ENCODE measurements at regions not wholly inside any gene's neighbourhood (a gene's known extent, or its start where the extent isn't known, plus 50 kb on each side); places are given as distances from the start of the nearest gene placed in this dataset.

DNA sequence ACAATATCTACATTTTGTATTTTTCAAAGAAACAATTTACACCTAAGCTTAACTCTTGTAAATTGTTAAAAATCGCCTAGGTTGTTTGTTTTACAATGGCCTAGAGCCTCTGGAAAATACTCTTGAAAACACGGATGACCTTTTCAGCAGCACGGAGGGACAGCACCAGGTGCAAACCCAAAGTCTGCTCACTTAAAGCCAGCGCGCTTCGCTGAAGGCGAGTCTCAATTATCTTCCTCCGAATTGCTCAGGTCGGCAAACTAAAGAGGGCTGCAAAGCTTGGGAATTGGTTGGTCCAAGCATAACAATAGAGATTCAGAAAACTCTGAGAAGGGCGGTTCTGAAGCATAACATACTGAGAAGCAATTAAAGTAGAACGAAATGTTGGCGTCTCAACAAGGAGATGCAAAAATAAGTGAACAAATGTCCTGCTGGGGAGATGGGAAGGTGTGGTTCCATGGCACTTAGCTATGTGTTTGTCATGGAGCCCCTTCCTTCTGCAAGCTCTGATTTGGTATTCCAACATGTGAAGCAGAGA, 139.9 kb upstream of the PITRM1 start:
- peaks cover 13% of the 10 kb centered on the region for H3F3A ChIP-seq (ENCODE audit: low read depth)
- no peak overlapping the region for H3K9ac ChIP-seq
- no peak overlapping the region for H3K4me3 Mint-ChIP-seq
- H3K4me1 Mint-ChIP-seq: peaks cover 5% of the 10 kb centered on the region
- peaks cover 7% of the 10 kb centered on the region for H3K9me3 Mint-ChIP-seq
- no peaks in the 10 kb centered on the region for H3K27me3 ChIP-seq
- no peak overlapping the region for H2AFZ ChIP-seq (replicated peaks)
- H3K36me3 Mint-ChIP-seq: no peaks in the 10 kb centered on the region
- DNase-seq (ENCODE audit: low spot score): peak; percentile 71
- peaks cover 6% of the 10 kb centered on the region for H3K27me3 Mint-ChIP-seq (ENCODE audit: insufficient read depth, low read depth)
- H3K79me2 ChIP-seq (ENCODE audit: low read depth): no peaks in the 10 kb centered on the region
- H3K9me3 ChIP-seq (ENCODE audit: low read depth): no peaks in the 10 kb centered on the region
- H4K20me1 ChIP-seq (ENCODE audit: low read depth): no peaks in the 10 kb centered on the region
- H3K27ac ChIP-seq: no peak overlapping the region
- H3K27ac Mint-ChIP-seq: no peak overlapping the region
- peaks cover 22% of the 10 kb centered on the region for H3K4me1 ChIP-seq
- H3K4me3 ChIP-seq: no peak overlapping the region
- H3K4me2 ChIP-seq: peak overlapping the region; percentile 43
- TF ChIP-seq EZH2phosphoT487 (IDR thresholded peaks at IDR 0.05) (peak; percentile 40), EZH2 (IDR thresholded peaks at IDR 0.05) (no peak)
- TF ChIP-seq, protein P1, sequence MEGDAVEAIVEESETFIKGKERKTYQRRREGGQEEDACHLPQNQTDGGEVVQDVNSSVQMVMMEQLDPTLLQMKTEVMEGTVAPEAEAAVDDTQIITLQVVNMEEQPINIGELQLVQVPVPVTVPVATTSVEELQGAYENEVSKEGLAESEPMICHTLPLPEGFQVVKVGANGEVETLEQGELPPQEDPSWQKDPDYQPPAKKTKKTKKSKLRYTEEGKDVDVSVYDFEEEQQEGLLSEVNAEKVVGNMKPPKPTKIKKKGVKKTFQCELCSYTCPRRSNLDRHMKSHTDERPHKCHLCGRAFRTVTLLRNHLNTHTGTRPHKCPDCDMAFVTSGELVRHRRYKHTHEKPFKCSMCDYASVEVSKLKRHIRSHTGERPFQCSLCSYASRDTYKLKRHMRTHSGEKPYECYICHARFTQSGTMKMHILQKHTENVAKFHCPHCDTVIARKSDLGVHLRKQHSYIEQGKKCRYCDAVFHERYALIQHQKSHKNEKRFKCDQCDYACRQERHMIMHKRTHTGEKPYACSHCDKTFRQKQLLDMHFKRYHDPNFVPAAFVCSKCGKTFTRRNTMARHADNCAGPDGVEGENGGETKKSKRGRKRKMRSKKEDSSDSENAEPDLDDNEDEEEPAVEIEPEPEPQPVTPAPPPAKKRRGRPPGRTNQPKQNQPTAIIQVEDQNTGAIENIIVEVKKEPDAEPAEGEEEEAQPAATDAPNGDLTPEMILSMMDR (IDR thresholded peaks at IDR 0.05): no peak
- no peaks in the 10 kb centered on the region for H3K36me3 ChIP-seq

DNA sequence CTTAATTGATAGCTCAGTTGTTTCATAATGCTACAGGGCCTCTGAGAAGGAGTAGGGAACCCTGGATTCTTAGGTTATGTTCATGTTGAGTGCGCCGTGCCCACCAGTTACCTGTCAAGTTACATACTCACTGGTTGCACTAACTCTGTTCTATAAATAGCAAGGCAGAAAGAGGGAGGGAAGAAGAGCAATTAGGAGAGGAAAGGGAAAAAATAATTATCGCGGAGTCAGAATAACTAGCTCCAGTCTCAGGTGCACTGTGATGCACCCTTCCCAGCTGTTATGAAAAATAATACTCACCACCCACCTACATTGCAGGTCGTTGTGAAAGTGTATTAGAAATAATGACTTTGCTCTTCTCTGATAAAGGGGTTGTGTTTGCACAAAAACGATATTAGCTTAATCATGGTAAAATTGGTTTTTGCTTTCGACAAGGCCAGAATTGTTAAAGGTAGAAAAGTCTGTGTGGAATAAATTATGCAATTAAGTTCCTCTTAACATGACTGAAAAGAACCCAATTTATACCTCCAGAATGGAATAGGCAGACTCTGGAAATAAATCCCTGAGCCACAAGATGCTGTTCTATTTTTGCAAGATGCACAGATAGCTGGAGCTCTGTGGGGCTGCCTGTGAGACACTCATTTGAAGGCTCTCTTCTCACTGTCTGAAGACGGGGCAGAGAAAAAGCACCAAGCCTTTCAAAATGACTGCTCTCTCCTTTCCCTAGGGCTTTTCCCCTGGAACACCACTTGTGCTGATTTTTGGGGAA, 137.6 kb upstream of the PITRM1 start:
- Mint-ChIP-seq H3K9me3 (peaks cover 4% of the 10 kb centered on the region), H3K27ac (no peak overlapping the region), H3K27me3 (ENCODE audit: insufficient read depth, low read depth) (peaks cover 6% of the 10 kb centered on the region), H3K4me3 (no peak overlapping the region), H3K36me3 (no peaks in the 10 kb centered on the region), H3K4me1 (peaks cover 5% of the 10 kb centered on the region)
- no peak overlapping the region for H3K4me2 ChIP-seq
- no peaks in the 10 kb centered on the region for H4K20me1 ChIP-seq (ENCODE audit: low read depth)
- H3K36me3 ChIP-seq: no peaks in the 10 kb centered on the region
- no peak overlapping the region for H3K27ac ChIP-seq
- H3F3A ChIP-seq (ENCODE audit: low read depth): peaks cover 13% of the 10 kb centered on the region
- H3K4me1 ChIP-seq: peaks cover 22% of the 10 kb centered on the region
- H3K9me3 ChIP-seq (ENCODE audit: low read depth): no peaks in the 10 kb centered on the region
- H3K27me3 ChIP-seq: no peaks in the 10 kb centered on the region
- H2AFZ ChIP-seq (replicated peaks): no peak overlapping the region
- H3K4me3 ChIP-seq: no peak overlapping the region
- DNase-seq (ENCODE audit: low spot score): no peak
- H3K79me2 ChIP-seq (ENCODE audit: low read depth): no peaks in the 10 kb centered on the region
- TF ChIP-seq EZH2 (IDR thresholded peaks at IDR 0.05) (no peak), EZH2phosphoT487 (IDR thresholded peaks at IDR 0.05) (no peak)
- TF ChIP-seq, protein P1 (IDR thresholded peaks at IDR 0.05): no peak
- no peak overlapping the region for H3K9ac ChIP-seq

DNA sequence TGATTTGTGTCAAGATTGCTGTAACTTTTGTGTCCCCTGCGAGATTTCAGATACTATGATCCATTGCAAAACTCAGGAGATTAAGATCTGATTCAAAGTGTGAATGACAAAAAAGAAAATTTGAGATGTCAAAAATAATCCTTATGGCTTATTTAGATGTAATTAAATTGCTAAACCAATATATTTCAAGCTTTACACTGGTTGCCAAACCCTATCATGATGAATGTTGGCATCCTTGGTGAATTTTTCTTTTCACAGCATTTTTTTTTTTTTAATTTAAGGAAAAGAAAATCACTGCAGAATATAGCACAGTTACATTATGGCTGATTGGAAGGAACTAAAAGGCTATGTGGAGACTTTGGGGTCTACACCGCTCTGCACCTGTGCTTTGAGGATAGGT, 133.5 kb upstream of the PITRM1 start:
- Mint-ChIP-seq H3K4me3 (no peak overlapping the region), H3K4me1 (no peaks in the 10 kb centered on the region), H3K27ac (no peak overlapping the region), H3K27me3 (ENCODE audit: insufficient read depth, low read depth) (no peaks in the 10 kb centered on the region), H3K9me3 (peaks cover 5% of the 10 kb centered on the region), H3K36me3 (no peaks in the 10 kb centered on the region)
- no peak overlapping the region for H3K4me3 ChIP-seq
- H3K79me2 ChIP-seq (ENCODE audit: low read depth): no peaks in the 10 kb centered on the region
- no peak overlapping the region for H3K27ac ChIP-seq
- TF ChIP-seq EZH2phosphoT487 (IDR thresholded peaks at IDR 0.05) (no peak), EZH2 (IDR thresholded peaks at IDR 0.05) (no peak)
- TF ChIP-seq, protein P1 (IDR thresholded peaks at IDR 0.05): no peak
- peaks cover 4% of the 10 kb centered on the region for H3K4me1 ChIP-seq
- H2AFZ ChIP-seq (replicated peaks): no peak overlapping the region
- H3K4me2 ChIP-seq: no peak overlapping the region
- H3K36me3 ChIP-seq: no peaks in the 10 kb centered on the region
- H3K27me3 ChIP-seq: no peaks in the 10 kb centered on the region
- no peaks in the 10 kb centered on the region for H3K9me3 ChIP-seq (ENCODE audit: low read depth)
- no peaks in the 10 kb centered on the region for H3F3A ChIP-seq (ENCODE audit: low read depth)
- H3K9ac ChIP-seq: no peak overlapping the region
- H4K20me1 ChIP-seq (ENCODE audit: low read depth): no peaks in the 10 kb centered on the region
- no peak for DNase-seq (ENCODE audit: low spot score)

Data from neural progenitor cell (in vitro differentiated cells).